Testis (tissue), 2 donors: ENCODE measurements at regions not wholly inside any gene's neighbourhood (a gene's known extent, or its start where the extent isn't known, plus 50 kb on each side); places are given as distances from the start of the nearest gene placed in this dataset.

Source experiments
- POLR2A ChIP-seq: fragments of 450-650 bp; IDR thresholded peaks from one replicate; pipeline ENCODE4 v1.6.1; 2017; ENCODE audit warnings: antibody characterized with exemption, mild to moderate bottlenecking, moderate library complexity
- TF ChIP-seq, protein P1 (sequence below), 3 experiments: fragments of 450-650 bp in 2 of 3; fragments of 200-600 bp in 1 of 3; sonication (generic) in 1 of 3; IDR thresholded peaks; one replicate each; pipeline ENCODE4 v1.5.1; 2016 to 2019; ENCODE audit warnings: antibody characterized with exemption in 3 of 3, mild to moderate bottlenecking in 2 of 3, moderate library complexity in 1 of 3

DNA sequence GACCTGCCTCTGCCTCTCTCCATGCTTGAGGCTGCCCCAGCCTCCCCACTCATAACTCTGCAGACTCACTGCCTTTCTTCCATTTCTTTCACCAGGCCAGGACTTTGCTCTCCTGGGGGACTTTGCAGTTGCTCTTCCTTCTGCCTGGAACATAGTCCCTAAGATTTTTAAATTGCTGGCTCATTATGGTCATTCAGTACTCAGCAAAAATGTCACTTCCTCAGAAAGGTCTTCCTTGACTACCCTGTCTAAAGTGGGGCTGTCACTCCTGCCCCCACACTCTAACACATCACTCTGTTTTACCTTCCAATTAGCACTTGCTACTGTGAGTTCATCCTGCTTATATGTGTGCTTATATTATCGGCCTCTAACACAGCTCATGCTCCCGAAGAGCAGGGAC lies 618.2 kb downstream of the UQCRFS1 start:
- TF ChIP-seq, protein P1, sequence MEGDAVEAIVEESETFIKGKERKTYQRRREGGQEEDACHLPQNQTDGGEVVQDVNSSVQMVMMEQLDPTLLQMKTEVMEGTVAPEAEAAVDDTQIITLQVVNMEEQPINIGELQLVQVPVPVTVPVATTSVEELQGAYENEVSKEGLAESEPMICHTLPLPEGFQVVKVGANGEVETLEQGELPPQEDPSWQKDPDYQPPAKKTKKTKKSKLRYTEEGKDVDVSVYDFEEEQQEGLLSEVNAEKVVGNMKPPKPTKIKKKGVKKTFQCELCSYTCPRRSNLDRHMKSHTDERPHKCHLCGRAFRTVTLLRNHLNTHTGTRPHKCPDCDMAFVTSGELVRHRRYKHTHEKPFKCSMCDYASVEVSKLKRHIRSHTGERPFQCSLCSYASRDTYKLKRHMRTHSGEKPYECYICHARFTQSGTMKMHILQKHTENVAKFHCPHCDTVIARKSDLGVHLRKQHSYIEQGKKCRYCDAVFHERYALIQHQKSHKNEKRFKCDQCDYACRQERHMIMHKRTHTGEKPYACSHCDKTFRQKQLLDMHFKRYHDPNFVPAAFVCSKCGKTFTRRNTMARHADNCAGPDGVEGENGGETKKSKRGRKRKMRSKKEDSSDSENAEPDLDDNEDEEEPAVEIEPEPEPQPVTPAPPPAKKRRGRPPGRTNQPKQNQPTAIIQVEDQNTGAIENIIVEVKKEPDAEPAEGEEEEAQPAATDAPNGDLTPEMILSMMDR (IDR thresholded peaks at IDR 0.05): no peak
- no peak for TF ChIP-seq POLR2A
